HG02943 (cell line): ENCODE measurements at regions not wholly inside any gene's neighbourhood (a gene's known extent, or its start where the extent isn't known, plus 50 kb on each side); places are given as distances from the start of the nearest gene placed in this dataset.

Experiments
- ATAC-seq: cut with Tn5 transposase; IDR thresholded peaks from one replicate; pipeline ENCODE4 v1.9.1; 2021; ENCODE audit warnings: mild to moderate bottlenecking, low read depth, moderate library complexity; ENCODE audit not compliant: unreplicated experiment

- no peak for ATAC-seq
Observed at GRCh38 chr12:97005174-97005573, 98.1 kb downstream of the NEDD1 start.

GRCh38 chr12:97005646-97006045 is 98.6 kb downstream of the NEDD1 start:
- ATAC-seq = no peak

- ATAC-seq = no peak
Observed at GRCh38 chr12:97006585-97006984, 99.5 kb downstream of the NEDD1 start.

GRCh38 chr12:97016163-97016562 is 109.1 kb downstream of the NEDD1 start:
- ATAC-seq = no peak

- no peak for ATAC-seq
Observed at GRCh38 chr12:97017213-97017612, 110.2 kb downstream of the NEDD1 start.

- ATAC-seq = no peak
Observed at GRCh38 chr12:97022536-97023230, 115.6 kb downstream of the NEDD1 start.

GRCh38 chr12:97024393-97024792 is 117.3 kb downstream of the NEDD1 start:
- no peak for ATAC-seq

GRCh38 chr12:97026901-97027300 is 119.8 kb downstream of the NEDD1 start:
- no peak for ATAC-seq

GRCh38 chr12:97027482-97027881 is 120.4 kb downstream of the NEDD1 start:
- no peak for ATAC-seq

GRCh38 chr12:97038131-97038530 is 131.1 kb downstream of the NEDD1 start:
- no peak for ATAC-seq

- no peak for ATAC-seq
Observed at GRCh38 chr12:97038834-97039233, 131.8 kb downstream of the NEDD1 start.

GRCh38 chr12:97046901-97047300 is 139.8 kb downstream of the NEDD1 start:
- no peak for ATAC-seq

GRCh38 chr12:97047361-97047760 is 140.3 kb downstream of the NEDD1 start:
- no peak for ATAC-seq

GRCh38 chr12:97048421-97049035 is 141.5 kb downstream of the NEDD1 start:
- no peak for ATAC-seq

- no peak for ATAC-seq
Observed at GRCh38 chr12:97050509-97050908, 143.5 kb downstream of the NEDD1 start.

GRCh38 chr12:97051341-97051740 is 144.3 kb downstream of the NEDD1 start:
- no peak for ATAC-seq

- ATAC-seq = no peak
Observed at GRCh38 chr12:97061171-97061570, 154.1 kb downstream of the NEDD1 start.

GRCh38 chr12:97063292-97063935 is 156.4 kb downstream of the NEDD1 start:
- no peak for ATAC-seq

GRCh38 chr12:97075161-97075933 is 168.3 kb downstream of the NEDD1 start:
- no peak for ATAC-seq

GRCh38 chr12:97075934-97076630 is 169.0 kb downstream of the NEDD1 start:
- no peak for ATAC-seq
